Cardiac muscle cell (in vitro differentiated cells and primary cell): ENCODE measurements at regions not wholly inside any gene's neighbourhood (a gene's known extent, or its start where the extent isn't known, plus 50 kb on each side); places are given as distances from the start of the nearest gene placed in this dataset.

Experiments
- DNase-seq, 2 donors: peaks; one replicate each; pipeline versions ENCODE4 v3.0.0 to v3.0.0-alpha.2; 2010 to 2017; ENCODE audit warnings: low read depth in 1 of 2, low spot score in 1 of 2
- H3K27ac ChIP-seq: fragments of 200-600 bp; sonication (generic); 2 replicates; pipeline ENCODE4 v1.5.1; 2016
- H3K27me3 ChIP-seq: fragments of 200-600 bp; sonication (generic); 2 replicates; pipeline ENCODE4 v1.6.0; 2016; ENCODE audit warnings: control low read depth
- H3K36me3 ChIP-seq: fragments of 200-600 bp; sonication (generic); 2 replicates; pipeline ENCODE4 v1.5.1; 2016; ENCODE audit warnings: control low read depth
- H3K4me1 ChIP-seq: fragments of 200-600 bp; sonication (generic); 2 replicates; pipeline ENCODE4 v1.8.1; 2017; ENCODE audit warnings: low read depth, mild to moderate bottlenecking, mixed run types
- H3K4me3 ChIP-seq: fragments of 200-600 bp; sonication (generic); 2 replicates; pipeline ENCODE4 v1.5.1; 2016; ENCODE audit warnings: mild to moderate bottlenecking
- H3K9me3 ChIP-seq: fragments of 200-600 bp; sonication (generic); 2 replicates; pipeline ENCODE4 v1.5.1; 2017; ENCODE audit warnings: low read depth, mild to moderate bottlenecking, control low read depth
- TF ChIP-seq, protein P1 (sequence below): IDR thresholded peaks from 2 replicates; pipeline ENCODE4 v1.5.1; 2012; ENCODE audit warnings: low read depth, mild to moderate bottlenecking, low read length

DNA sequence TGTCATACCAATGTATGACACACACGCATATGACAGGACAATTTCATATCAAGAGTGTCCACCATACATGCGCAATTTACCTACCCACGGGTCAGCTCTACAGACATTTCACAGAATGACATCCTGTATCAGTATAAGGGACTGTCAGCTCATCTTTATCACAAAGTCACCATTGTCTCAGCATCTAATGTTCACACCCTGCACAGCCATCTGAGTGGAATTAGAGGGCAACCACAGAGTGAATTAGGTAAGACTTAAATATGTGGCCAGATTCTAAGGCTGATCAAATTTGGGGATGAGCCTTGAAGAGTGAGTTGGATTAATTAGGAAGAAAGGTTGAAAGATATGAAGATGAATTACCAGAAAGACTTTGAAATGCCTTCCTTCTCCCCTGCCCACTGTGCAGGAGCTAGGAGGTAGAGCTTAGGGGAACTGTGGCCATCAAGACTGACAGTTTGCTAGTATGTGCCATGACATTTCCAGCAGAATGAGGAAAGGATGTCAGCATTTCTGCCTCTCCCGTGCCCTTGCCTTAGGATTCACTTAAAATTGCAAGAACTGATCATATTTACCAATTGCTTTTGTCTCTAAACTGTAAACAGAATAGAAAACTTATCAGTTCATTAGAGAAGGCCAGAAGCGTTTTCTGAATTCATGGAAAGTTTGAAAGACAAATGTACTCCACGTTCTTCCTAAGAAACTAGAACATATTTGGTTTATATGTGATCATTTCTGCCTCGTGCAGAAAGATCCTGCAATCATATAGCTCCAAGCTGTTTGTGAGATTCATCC is 121.1 kb downstream of the DDX1 start:
- no peaks in the 10 kb centered on the region for H3K36me3 ChIP-seq
- H3K4me1 ChIP-seq = no peaks in the 10 kb centered on the region
- DNase-seq = no peak
- no peak overlapping the region for H3K4me3 ChIP-seq
- H3K27ac ChIP-seq = no peak overlapping the region
- no peaks in the 10 kb centered on the region for H3K9me3 ChIP-seq
- no peaks in the 10 kb centered on the region for H3K27me3 ChIP-seq
- TF ChIP-seq, protein P1, sequence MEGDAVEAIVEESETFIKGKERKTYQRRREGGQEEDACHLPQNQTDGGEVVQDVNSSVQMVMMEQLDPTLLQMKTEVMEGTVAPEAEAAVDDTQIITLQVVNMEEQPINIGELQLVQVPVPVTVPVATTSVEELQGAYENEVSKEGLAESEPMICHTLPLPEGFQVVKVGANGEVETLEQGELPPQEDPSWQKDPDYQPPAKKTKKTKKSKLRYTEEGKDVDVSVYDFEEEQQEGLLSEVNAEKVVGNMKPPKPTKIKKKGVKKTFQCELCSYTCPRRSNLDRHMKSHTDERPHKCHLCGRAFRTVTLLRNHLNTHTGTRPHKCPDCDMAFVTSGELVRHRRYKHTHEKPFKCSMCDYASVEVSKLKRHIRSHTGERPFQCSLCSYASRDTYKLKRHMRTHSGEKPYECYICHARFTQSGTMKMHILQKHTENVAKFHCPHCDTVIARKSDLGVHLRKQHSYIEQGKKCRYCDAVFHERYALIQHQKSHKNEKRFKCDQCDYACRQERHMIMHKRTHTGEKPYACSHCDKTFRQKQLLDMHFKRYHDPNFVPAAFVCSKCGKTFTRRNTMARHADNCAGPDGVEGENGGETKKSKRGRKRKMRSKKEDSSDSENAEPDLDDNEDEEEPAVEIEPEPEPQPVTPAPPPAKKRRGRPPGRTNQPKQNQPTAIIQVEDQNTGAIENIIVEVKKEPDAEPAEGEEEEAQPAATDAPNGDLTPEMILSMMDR = no peak

DNA sequence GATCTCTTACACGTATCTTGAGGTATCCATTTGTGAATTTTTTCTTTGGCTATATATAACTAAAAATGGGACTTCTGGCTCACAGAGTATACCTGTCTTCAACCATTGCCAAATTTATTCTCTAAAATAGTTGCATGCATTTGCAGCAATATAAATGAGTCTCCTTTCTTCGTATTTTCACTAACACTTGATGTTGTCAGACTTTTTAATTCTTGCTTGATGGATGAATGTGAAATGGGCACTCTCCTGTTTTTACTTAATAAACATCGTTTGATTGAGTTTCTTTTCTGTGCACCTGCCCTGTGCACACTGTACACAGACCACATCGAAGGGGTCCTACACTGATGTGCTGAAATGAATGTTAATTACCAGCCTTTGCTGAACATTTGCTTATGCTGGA is 121.8 kb downstream of the DDX1 start:
- TF ChIP-seq, protein P1 = no peak
- Histone ChIP-seq H3K9me3 (no peaks in the 10 kb centered on the region), H3K36me3 (no peaks in the 10 kb centered on the region), H3K27me3 (no peaks in the 10 kb centered on the region), H3K4me3 (no peak overlapping the region), H3K4me1 (no peaks in the 10 kb centered on the region), H3K27ac (no peak overlapping the region)
- no peak for DNase-seq

DNA sequence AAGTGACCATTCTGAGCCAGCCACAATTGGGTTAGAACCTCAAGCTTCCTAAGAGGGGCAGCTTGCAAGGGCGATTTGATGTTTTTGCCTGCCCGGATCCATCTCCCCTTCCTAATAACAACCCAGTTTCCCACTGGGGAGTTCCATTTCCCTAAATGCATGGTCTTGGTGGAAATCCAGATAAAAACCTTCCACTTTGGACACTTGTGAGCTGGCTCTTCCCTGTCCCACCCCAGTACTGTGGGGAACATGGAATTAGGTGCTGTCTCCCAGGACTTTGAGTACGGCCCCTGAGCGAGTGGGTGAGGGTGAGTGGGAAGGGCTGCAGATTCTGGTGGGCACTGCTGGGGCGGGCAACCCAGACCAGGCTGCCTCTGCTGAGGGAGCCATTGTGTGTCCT is 122.3 kb downstream of the DDX1 start:
- Histone ChIP-seq H3K9me3 (no peaks in the 10 kb centered on the region), H3K4me3 (no peak overlapping the region), H3K27ac (no peak overlapping the region), H3K27me3 (no peaks in the 10 kb centered on the region), H3K36me3 (no peaks in the 10 kb centered on the region), H3K4me1 (no peaks in the 10 kb centered on the region)
- TF ChIP-seq, protein P1 = no peak
- DNase-seq = no peak

DNA sequence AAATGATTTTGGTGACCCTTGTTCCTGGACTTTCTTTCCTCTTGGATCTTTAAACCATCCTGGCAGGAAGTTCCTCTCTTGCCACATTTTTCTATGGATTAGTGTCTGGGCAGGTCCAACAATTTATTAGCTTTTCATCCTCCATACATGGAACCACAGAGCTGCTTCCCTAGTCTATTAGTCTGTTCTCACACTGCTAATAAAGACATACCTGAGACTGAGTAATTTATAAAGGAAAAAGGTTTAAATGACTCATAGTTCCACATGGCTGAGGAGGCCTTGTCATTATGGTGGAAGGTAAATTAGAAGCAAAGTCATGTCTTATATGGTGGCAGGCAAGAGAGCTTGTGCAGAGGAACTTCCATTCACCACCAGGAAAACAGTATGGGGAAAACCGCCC is 122.9 kb downstream of the DDX1 start:
- H3K27me3 ChIP-seq = no peaks in the 10 kb centered on the region
- no peaks in the 10 kb centered on the region for H3K9me3 ChIP-seq
- H3K4me1 ChIP-seq = no peaks in the 10 kb centered on the region
- DNase-seq = no peak
- TF ChIP-seq, protein P1 = no peak
- no peak overlapping the region for H3K4me3 ChIP-seq
- no peak overlapping the region for H3K27ac ChIP-seq
- H3K36me3 ChIP-seq = no peaks in the 10 kb centered on the region

DNA sequence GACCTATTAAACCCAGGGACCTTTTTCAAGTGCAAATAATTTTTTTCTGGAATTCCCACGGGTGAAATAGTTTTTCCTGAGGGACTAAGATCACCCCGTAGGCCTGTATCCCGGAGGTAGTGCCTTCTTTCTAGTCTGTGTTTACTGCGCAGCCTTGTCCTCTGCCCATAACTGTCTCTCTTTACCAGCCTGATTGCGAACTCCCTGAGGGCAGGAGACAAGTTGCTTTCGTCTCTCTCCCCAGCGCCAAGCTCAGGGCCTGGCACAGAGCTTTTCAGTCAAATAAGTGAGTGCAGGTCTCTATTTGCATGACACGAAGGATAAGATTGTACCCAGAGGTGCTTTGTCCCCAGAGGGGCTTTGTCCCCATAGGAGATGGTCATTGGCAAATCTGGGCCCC is 123.9 kb downstream of the DDX1 start:
- H3K27me3 ChIP-seq = no peaks in the 10 kb centered on the region
- H3K36me3 ChIP-seq = no peaks in the 10 kb centered on the region
- H3K27ac ChIP-seq = no peak overlapping the region
- no peaks in the 10 kb centered on the region for H3K4me1 ChIP-seq
- H3K9me3 ChIP-seq = no peaks in the 10 kb centered on the region
- no peak for DNase-seq
- TF ChIP-seq, protein P1 = no peak
- H3K4me3 ChIP-seq = no peak overlapping the region
